Right lobe of liver (tissue), 6 donors: ENCODE measurements at regions not wholly inside any gene's neighbourhood (a gene's known extent, or its start where the extent isn't known, plus 50 kb on each side); places are given as distances from the start of the nearest gene placed in this dataset.
A peak's percentile ranks its signal among the peaks of the same experiment; 100 is the strongest.

Experiments
- ATAC-seq, 4 donors: fragments of 200-7000 bp; cut with Tn5 transposase; one replicate each; pipeline ENCODE4 v1.9.1; 2020; ENCODE audit warnings: mild to moderate bottlenecking in 4 of 4, moderate library complexity in 4 of 4
- DNase-seq, 3 donors: peaks; one replicate each; pipeline ENCODE4 v3.0.0-alpha.2; 2020
- H3K27ac ChIP-seq, 3 donors: fragments of 200-600 bp; one replicate each; pipeline ENCODE4 v1.8.0; 2022
- H3K27me3 ChIP-seq, 2 donors: fragments of 200-600 bp; one replicate each; pipeline ENCODE4 v1.8.0; 2022
- H3K36me3 ChIP-seq, 4 donors: fragments of 200-600 bp; sonication (generic) in 1 of 4; one replicate each; pipeline versions ENCODE4 v1.5.1 to v1.8.0; 2017 to 2022; ENCODE audit warnings: control low read depth in 1 of 4
- H3K4me1 ChIP-seq, 4 donors: fragments of 200-600 bp; sonication (generic) in 1 of 4; one replicate each; pipeline versions ENCODE4 v1.5.1 to v1.8.0; 2017 to 2022; ENCODE audit warnings: control low read depth in 1 of 4
- H3K4me3 ChIP-seq, 3 donors: fragments of 200-600 bp; one replicate each; pipeline ENCODE4 v1.8.0; 2022
- H3K9me3 ChIP-seq, 4 donors: fragments of 200-600 bp; sonication (generic) in 1 of 4; one replicate each; pipeline versions ENCODE4 v1.5.1 to v1.8.0; 2017 to 2022; ENCODE audit warnings: control low read depth in 1 of 4
- POLR2A ChIP-seq: fragments of 450-650 bp; IDR thresholded peaks from one replicate; pipeline ENCODE4 v1.6.1; 2017; ENCODE audit warnings: antibody characterized with exemption, mild to moderate bottlenecking
- WGBS: methylation state at CpG from one replicate; pipeline ENCODE4 v1.1.6; 2018; ENCODE audit warnings: low coverage, low lambda C conversion rate; ENCODE audit not compliant: insufficient coverage; ENCODE audit errors: missing lambda C conversion rate; 5-methylcytosine and 5-hydroxymethylcytosine counted together
- intact Hi-C, 2 donors: fragments of 100-400 bp; cut with DNase I; formaldehyde crosslinking; loops; one replicate each; pipeline versions ENCODE4 v1.11.2 to v1.14.1; 2022
- TF ChIP-seq, protein P1 (sequence below), 4 donors: fragments of 200-600 bp in 3 of 4; fragments of 450-650 bp in 1 of 4; IDR thresholded peaks; one replicate each; pipeline versions ENCODE4 v1.5.1 to v1.8.0; 2016 to 2022; ENCODE audit warnings: antibody characterized with exemption in 4 of 4, mild to moderate bottlenecking in 2 of 4
- donor health status: DM: no; HTN: yes; CAD: no.
- donor health status: DM: no; HTN: no; CAD: no.
- donor health status: DM: no; HTN: no; CAD: no.
- donor health status: DM: no; HTN: yes; CAD: no.
- donor health status: DM: no; HTN: yes; CAD: no.

DNA sequence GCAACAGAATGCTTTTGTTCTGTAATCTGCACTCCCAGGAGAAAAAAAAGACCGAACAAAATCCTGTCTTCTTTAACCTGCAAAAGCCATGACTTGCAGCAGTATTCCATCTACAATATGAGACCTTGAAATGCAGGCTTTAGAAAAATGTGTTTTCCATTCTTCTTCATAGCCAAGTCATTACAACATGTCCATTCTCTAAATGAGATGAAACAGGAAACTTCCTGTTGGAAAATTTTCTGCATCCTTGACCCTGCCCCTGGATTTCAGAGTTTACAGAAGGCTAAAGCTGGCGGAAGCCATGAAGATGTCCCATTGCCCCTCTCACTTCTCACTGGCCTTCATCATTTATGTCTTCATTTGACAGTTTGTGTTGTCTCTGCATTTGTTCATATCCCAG lies 546.4 kb downstream of the TNS3 start:
- no peaks in the 10 kb centered on the region for H3K4me1 ChIP-seq
- intact Hi-C loops = no loop called here
- H3K4me3 ChIP-seq = no peak overlapping the region
- H3K36me3 ChIP-seq = no peaks in the 10 kb centered on the region
- H3K27me3 ChIP-seq = no peaks in the 10 kb centered on the region
- no peak for ATAC-seq
- no peaks in the 10 kb centered on the region for H3K9me3 ChIP-seq
- WGBS = 61% methylated on average over 2 of the region's 2 CpGs
- no peak for DNase-seq
- H3K27ac ChIP-seq = no peak overlapping the region
- TF ChIP-seq, protein P1, sequence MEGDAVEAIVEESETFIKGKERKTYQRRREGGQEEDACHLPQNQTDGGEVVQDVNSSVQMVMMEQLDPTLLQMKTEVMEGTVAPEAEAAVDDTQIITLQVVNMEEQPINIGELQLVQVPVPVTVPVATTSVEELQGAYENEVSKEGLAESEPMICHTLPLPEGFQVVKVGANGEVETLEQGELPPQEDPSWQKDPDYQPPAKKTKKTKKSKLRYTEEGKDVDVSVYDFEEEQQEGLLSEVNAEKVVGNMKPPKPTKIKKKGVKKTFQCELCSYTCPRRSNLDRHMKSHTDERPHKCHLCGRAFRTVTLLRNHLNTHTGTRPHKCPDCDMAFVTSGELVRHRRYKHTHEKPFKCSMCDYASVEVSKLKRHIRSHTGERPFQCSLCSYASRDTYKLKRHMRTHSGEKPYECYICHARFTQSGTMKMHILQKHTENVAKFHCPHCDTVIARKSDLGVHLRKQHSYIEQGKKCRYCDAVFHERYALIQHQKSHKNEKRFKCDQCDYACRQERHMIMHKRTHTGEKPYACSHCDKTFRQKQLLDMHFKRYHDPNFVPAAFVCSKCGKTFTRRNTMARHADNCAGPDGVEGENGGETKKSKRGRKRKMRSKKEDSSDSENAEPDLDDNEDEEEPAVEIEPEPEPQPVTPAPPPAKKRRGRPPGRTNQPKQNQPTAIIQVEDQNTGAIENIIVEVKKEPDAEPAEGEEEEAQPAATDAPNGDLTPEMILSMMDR (IDR thresholded peaks at IDR 0.05) = no peak
- TF ChIP-seq POLR2A = no peak

DNA sequence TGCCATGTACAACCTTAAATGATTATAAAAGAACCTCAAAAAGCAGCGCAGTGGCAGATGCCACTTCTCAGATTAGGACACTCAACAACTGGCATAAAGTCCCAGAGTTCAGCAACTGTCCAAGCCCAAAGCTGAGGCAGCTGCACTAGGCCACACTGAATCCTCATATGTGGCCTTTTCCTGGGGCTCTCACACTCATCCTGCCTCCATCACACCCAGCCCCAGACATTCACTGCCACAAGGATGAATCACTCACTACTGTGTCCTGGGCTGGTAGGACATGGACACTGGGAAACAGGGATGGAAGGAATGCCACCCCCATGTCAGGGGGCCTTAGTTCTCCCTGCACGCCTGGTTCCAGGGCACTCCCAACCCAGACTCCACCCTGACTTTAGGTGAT lies 547.7 kb downstream of the TNS3 start:
- intact Hi-C loops = no loop called here
- Histone ChIP-seq H3K4me1 (no peaks in the 10 kb centered on the region), H3K27me3 (no peaks in the 10 kb centered on the region), H3K4me3 (no peak overlapping the region), H3K9me3 (no peaks in the 10 kb centered on the region), H3K36me3 (no peaks in the 10 kb centered on the region), H3K27ac (no peak overlapping the region)
- ATAC-seq = no peak
- 100% methylated on average over 1 of the region's 2 CpGs for WGBS
- no peak for DNase-seq
- TF ChIP-seq, protein P1 (IDR thresholded peaks at IDR 0.05) = no peak
- TF ChIP-seq POLR2A = no peak

DNA sequence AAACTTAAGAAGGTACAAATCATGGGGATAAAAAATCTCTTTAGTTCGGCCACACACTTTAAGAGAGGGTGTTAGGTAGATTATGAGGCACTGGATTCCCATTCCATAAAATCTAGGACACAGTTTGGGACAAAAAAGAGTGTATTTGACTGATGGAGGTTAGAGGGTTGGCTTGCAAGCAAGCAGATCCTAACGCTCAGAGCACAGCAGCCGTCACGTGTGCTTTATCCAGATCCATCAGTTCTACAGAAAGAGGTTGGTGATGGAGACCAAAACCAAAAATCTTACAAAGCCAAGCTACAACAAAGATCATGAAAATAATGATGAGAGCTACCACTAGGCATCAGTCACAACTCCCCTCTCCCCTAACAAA lies 549.4 kb downstream of the TNS3 start:
- H3K27me3 ChIP-seq = no peaks in the 10 kb centered on the region
- 54% methylated on average over 4 of the region's 4 CpGs for WGBS
- ATAC-seq = no peak
- H3K36me3 ChIP-seq = no peaks in the 10 kb centered on the region
- H3K4me3 ChIP-seq = no peak overlapping the region
- no peaks in the 10 kb centered on the region for H3K9me3 ChIP-seq
- H3K27ac ChIP-seq = no peak overlapping the region
- TF ChIP-seq, protein P1 (IDR thresholded peaks at IDR 0.05) = no peak
- no peak for DNase-seq
- intact Hi-C loops = no loop called here
- H3K4me1 ChIP-seq = no peaks in the 10 kb centered on the region

DNA sequence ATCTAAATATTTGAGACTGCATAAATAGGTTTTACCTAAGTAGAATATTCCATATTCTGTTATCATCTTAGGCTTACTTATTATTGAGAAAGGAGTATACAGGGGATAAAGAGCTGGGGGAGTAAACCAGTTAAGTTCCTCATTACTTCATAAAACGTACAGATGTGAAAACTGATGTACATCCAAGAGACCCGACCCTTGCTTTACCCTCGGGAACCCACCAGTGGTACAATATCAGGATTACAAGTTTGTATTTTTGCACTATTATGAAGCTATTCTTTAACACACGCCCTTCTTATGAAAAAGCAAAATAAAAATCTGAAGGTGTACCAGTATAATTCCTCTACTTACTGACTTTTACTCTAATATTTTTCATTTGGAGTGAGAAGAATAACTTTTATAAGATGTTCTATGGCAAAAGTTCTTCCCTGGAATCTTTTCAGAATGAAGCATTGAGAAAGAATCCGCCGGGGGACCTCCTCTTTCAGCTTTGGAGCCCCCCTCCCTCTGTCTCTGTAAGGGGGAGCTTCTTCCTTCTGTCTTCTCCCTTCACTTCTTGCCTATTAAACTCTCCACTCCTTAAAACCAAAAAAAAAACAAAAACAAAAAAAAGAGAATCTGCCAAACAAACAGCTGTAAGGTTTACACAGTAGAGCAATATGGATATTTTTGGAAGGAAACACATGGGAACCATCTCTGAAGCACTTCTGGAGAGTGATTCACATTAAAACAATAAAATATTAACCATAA lies 550.0 kb downstream of the TNS3 start:
- Histone ChIP-seq H3K27me3 (no peaks in the 10 kb centered on the region), H3K36me3 (no peaks in the 10 kb centered on the region), H3K4me1 (no peaks in the 10 kb centered on the region), H3K27ac (no peak overlapping the region), H3K9me3 (no peaks in the 10 kb centered on the region), H3K4me3 (no peak overlapping the region)
- WGBS = 71% methylated on average over 6 of the region's 6 CpGs
- ATAC-seq (no peak), DNase-seq (no peak)
- TF ChIP-seq, protein P1 (IDR thresholded peaks at IDR 0.05) = no peak
- no peak for TF ChIP-seq POLR2A
- intact Hi-C loops = no loop called here

DNA sequence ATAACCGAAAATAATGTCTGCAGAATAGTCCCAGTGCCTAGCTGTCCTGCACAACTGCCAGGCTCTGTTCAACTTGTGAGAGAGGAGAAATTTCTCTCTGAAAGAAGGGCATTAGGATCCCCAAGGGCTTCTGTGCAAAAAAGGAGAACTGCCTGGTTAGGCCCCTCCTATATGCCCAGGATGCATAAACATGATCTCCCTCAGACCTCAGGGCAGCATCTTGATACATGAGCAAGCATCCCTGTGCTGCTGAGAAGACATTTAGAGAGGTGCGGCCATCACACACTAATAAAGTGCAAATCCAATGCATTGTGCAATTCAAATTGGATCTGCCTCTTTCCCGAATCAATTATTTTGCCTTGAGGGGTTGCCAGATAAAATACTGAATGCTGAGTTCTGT lies 553.6 kb downstream of the TNS3 start:
- DNase-seq (no peak), ATAC-seq (peak in 1 of 4 donors; percentile 40)
- Histone ChIP-seq H3K27ac (no peak overlapping the region), H3K4me3 (no peak overlapping the region), H3K9me3 (no peaks in the 10 kb centered on the region), H3K36me3 (no peaks in the 10 kb centered on the region), H3K4me1 (no peaks in the 10 kb centered on the region), H3K27me3 (no peaks in the 10 kb centered on the region)
- 36% methylated on average over 3 of the region's 3 CpGs for WGBS
- TF ChIP-seq, protein P1 (IDR thresholded peaks at IDR 0.05) = no peak
- TF ChIP-seq POLR2A = no peak
- intact Hi-C loops = no loop called here
